Esophagus squamous epithelium (tissue), 4 donors: ENCODE measurements at regions not wholly inside any gene's neighbourhood (a gene's known extent, or its start where the extent isn't known, plus 50 kb on each side); places are given as distances from the start of the nearest gene placed in this dataset.

Experiments
- CTCF ChIP-seq, 6 experiments: fragments of 450-650 bp in 4 of 6; fragments of 200-600 bp in 2 of 6; sonication (generic) in 2 of 6; IDR thresholded peaks; one replicate each; pipeline ENCODE4 v1.5.1; 2016 to 2019; ENCODE audit warnings: antibody characterized with exemption in 6 of 6, mild to moderate bottlenecking in 4 of 6, moderate library complexity in 4 of 6
- POLR2A ChIP-seq, 4 donors: fragments of 450-650 bp; IDR thresholded peaks; one replicate each; pipeline ENCODE4 v1.6.1; 2017; ENCODE audit warnings: antibody characterized with exemption in 4 of 4, mild to moderate bottlenecking in 4 of 4, moderate library complexity in 3 of 4

GRCh38 chr1:222346955-222347354 lies 200.9 kb downstream of the HHIPL2 start:
- TF ChIP-seq CTCF (IDR thresholded peaks at IDR 0.05) (no peak), POLR2A (IDR thresholded peaks at IDR 0.05) (no peak)
